Mesothelial cell of epicardium (in vitro differentiated cells): ENCODE measurements at regions not wholly inside any gene's neighbourhood (a gene's known extent, or its start where the extent isn't known, plus 50 kb on each side); places are given as distances from the start of the nearest gene placed in this dataset.

Source experiments
- DNase-seq, 2 experiments: peaks; one replicate each; pipeline ENCODE4 v3.0.0; 2021; ENCODE audit warnings: low spot score in 2 of 2; ENCODE audit not compliant: unreplicated experiment in 2 of 2
- H3K27ac Mint-ChIP-seq: 2 replicates; pipeline ENCODE4 v1.8.0; 2021; ENCODE audit warnings: mixed read lengths
- H3K27me3 Mint-ChIP-seq: 2 replicates; pipeline ENCODE4 v1.8.0; 2021; ENCODE audit warnings: low read depth, mixed read lengths
- H3K36me3 Mint-ChIP-seq: 2 replicates; pipeline ENCODE4 v1.8.0; 2021; ENCODE audit warnings: mixed read lengths
- H3K4me1 Mint-ChIP-seq: 2 replicates; pipeline ENCODE4 v1.8.0; 2021; ENCODE audit warnings: mixed read lengths
- H3K4me3 Mint-ChIP-seq: 2 replicates; pipeline ENCODE4 v1.8.0; 2021; ENCODE audit warnings: mild to moderate bottlenecking, moderate library complexity, mixed read lengths
- H3K9me3 Mint-ChIP-seq: 2 replicates; pipeline ENCODE4 v1.8.0; 2021; ENCODE audit warnings: mixed read lengths
- TF ChIP-seq, protein P1 (sequence below): fragments of 200-600 bp; sonication (generic); IDR thresholded peaks from one replicate; pipeline ENCODE4 v1.5.0; 2021; ENCODE audit warnings: antibody characterized with exemption; ENCODE audit not compliant: unreplicated experiment

DNA sequence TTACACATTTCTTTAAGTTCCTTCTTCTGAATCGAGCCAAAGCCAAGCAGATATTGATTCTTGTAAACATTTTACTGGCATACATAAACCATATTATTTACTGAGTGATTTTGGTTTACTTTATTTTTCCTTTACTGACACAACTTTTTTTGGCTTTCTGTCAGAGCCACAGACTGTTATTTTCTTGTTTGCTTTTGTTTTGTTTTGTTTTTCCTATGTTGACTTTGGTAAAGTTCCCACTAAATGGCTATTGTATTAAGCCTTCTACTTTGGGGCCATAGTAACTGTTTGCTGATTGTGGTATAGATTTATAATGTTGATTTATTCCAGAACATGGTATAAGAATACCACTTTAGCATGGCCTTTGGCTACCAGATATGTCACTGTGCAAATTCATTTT lies 419.4 kb downstream of the DCDC2C start:
- H3K9me3 Mint-ChIP-seq = peaks cover 43% of the 10 kb centered on the region
- H3K4me1 Mint-ChIP-seq = no peaks in the 10 kb centered on the region
- no peak for DNase-seq
- no peak overlapping the region for H3K27ac Mint-ChIP-seq
- TF ChIP-seq, protein P1, sequence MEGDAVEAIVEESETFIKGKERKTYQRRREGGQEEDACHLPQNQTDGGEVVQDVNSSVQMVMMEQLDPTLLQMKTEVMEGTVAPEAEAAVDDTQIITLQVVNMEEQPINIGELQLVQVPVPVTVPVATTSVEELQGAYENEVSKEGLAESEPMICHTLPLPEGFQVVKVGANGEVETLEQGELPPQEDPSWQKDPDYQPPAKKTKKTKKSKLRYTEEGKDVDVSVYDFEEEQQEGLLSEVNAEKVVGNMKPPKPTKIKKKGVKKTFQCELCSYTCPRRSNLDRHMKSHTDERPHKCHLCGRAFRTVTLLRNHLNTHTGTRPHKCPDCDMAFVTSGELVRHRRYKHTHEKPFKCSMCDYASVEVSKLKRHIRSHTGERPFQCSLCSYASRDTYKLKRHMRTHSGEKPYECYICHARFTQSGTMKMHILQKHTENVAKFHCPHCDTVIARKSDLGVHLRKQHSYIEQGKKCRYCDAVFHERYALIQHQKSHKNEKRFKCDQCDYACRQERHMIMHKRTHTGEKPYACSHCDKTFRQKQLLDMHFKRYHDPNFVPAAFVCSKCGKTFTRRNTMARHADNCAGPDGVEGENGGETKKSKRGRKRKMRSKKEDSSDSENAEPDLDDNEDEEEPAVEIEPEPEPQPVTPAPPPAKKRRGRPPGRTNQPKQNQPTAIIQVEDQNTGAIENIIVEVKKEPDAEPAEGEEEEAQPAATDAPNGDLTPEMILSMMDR = no peak
- H3K4me3 Mint-ChIP-seq = no peak overlapping the region
- no peaks in the 10 kb centered on the region for H3K27me3 Mint-ChIP-seq
- H3K36me3 Mint-ChIP-seq = no peaks in the 10 kb centered on the region

DNA sequence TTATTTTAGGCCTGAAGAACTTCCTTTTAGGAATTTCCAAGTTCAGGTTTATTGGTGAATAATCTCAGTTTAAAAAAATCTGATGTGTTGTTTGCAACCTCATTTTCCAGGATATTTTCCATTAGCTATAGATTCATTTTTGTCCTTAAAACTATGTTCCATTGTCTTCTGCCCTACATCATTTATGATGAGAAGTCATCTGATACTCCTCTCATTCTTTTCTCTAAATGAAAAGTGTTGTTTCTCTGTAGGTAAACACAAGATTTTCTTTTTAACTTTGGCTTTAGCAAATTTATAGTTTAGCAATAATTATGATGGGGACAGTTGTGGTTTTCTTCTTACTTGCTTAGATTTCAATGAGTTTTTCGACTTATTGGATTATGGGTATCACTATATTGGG lies 427.3 kb downstream of the DCDC2C start:
- Mint-ChIP-seq H3K36me3 (no peaks in the 10 kb centered on the region), H3K9me3 (peaks cover 60% of the 10 kb centered on the region), H3K27ac (no peak overlapping the region), H3K27me3 (no peaks in the 10 kb centered on the region), H3K4me3 (no peak overlapping the region), H3K4me1 (peaks cover 4% of the 10 kb centered on the region)
- no peak for DNase-seq
- TF ChIP-seq, protein P1 = no peak

- Mint-ChIP-seq H3K27ac (peak overlapping the region; percentile 15), H3K4me1 (peaks cover 7% of the 10 kb centered on the region), H3K4me3 (no peak overlapping the region), H3K36me3 (no peaks in the 10 kb centered on the region), H3K9me3 (peaks cover 29% of the 10 kb centered on the region), H3K27me3 (no peaks in the 10 kb centered on the region)
- TF ChIP-seq, protein P1 = no peak
- no peak for DNase-seq
Observed at GRCh38 chr2:4134551-4135550, 431.5 kb downstream of the DCDC2C start.

GRCh38 chr2:4135765-4136164 lies 432.4 kb downstream of the DCDC2C start:
- TF ChIP-seq, protein P1 = no peak
- H3K9me3 Mint-ChIP-seq = peaks cover 23% of the 10 kb centered on the region
- DNase-seq = no peak
- H3K4me1 Mint-ChIP-seq = peaks cover 17% of the 10 kb centered on the region
- H3K4me3 Mint-ChIP-seq = no peak overlapping the region
- no peak overlapping the region for H3K27ac Mint-ChIP-seq
- no peaks in the 10 kb centered on the region for H3K36me3 Mint-ChIP-seq
- no peaks in the 10 kb centered on the region for H3K27me3 Mint-ChIP-seq

- Mint-ChIP-seq H3K9me3 (peaks cover 4% of the 10 kb centered on the region), H3K36me3 (no peaks in the 10 kb centered on the region), H3K4me3 (no peak overlapping the region), H3K4me1 (peaks cover 19% of the 10 kb centered on the region), H3K27ac (no peak overlapping the region), H3K27me3 (no peaks in the 10 kb centered on the region)
- DNase-seq = no peak
- TF ChIP-seq, protein P1 = no peak
Observed at GRCh38 chr2:4139316-4139715, 435.9 kb downstream of the DCDC2C start.
